Stomach (tissue), 4 donors: ENCODE measurements at regions not wholly inside any gene's neighbourhood (a gene's known extent, or its start where the extent isn't known, plus 50 kb on each side); places are given as distances from the start of the nearest gene placed in this dataset.

Experiments used
- POLR2A ChIP-seq, 4 donors: fragments of 450-650 bp; IDR thresholded peaks; one replicate each; pipeline ENCODE4 v1.6.1; 2016; ENCODE audit warnings: antibody characterized with exemption in 4 of 4, control low read depth in 2 of 4, mild to moderate bottlenecking in 1 of 4, moderate library complexity in 1 of 4
- POLR2AphosphoS5 ChIP-seq, 3 donors: sonication (generic); formaldehyde crosslinking; IDR thresholded peaks; one replicate each; pipeline ENCODE4 v1.6.1; 2016; ENCODE audit warnings: antibody characterized with exemption in 3 of 3

GRCh38 chr2:12269041-12269972, 447.4 kb upstream of the TRIB2 start:
- TF ChIP-seq POLR2AphosphoS5 (IDR thresholded peaks at IDR 0.05): no peak
- no peak for TF ChIP-seq POLR2A (IDR thresholded peaks at IDR 0.05)
